GM21526 (cell line): ENCODE measurements at regions not wholly inside any gene's neighbourhood (a gene's known extent, or its start where the extent isn't known, plus 50 kb on each side); places are given as distances from the start of the nearest gene placed in this dataset.
"Not testable (repeated sequence)": the region's sequence is repeated elsewhere in the genome, so short reads cannot be mapped to it uniquely, and the experiment has no call there.

Source experiments
- ATAC-seq: cut with Tn5 transposase; IDR thresholded peaks from one replicate; pipeline ENCODE4 v1.9.1; 2021; ENCODE audit warnings: moderate library complexity; ENCODE audit not compliant: unreplicated experiment, low FRiP score

- no peak for ATAC-seq
Observed at GRCh38 chr6:50451826-50452400, 261.4 kb upstream of the TFAP2D start.

- ATAC-seq: no peak
Observed at GRCh38 chr6:50455029-50455428, 258.3 kb upstream of the TFAP2D start.

- ATAC-seq: no peak
Observed at GRCh38 chr6:50457351-50457750, 256.0 kb upstream of the TFAP2D start.

GRCh38 chr6:50461696-50462095 is 251.6 kb upstream of the TFAP2D start:
- ATAC-seq: no peak

GRCh38 chr6:50463931-50464330 is 249.4 kb upstream of the TFAP2D start:
- no peak for ATAC-seq

- ATAC-seq: no peak
Observed at GRCh38 chr6:50467931-50468330, 245.4 kb upstream of the TFAP2D start.

GRCh38 chr6:50471041-50471440 is 242.3 kb upstream of the TFAP2D start:
- ATAC-seq: no peak

- ATAC-seq: no peak
Observed at GRCh38 chr6:50510361-50510760, 203.0 kb upstream of the TFAP2D start.

- no peak for ATAC-seq
Observed at GRCh38 chr6:50520326-50521266, 192.7 kb upstream of the TFAP2D start.

- ATAC-seq: no peak
Observed at GRCh38 chr6:50524341-50524740, 189.0 kb upstream of the TFAP2D start.

GRCh38 chr6:50527985-50528384 is 185.3 kb upstream of the TFAP2D start:
- no peak for ATAC-seq

- no peak for ATAC-seq
Observed at GRCh38 chr6:50539447-50539846, 173.9 kb upstream of the TFAP2D start.

GRCh38 chr6:50541941-50542340 is 171.4 kb upstream of the TFAP2D start:
- ATAC-seq: no peak

GRCh38 chr6:50543666-50544065 is 169.7 kb upstream of the TFAP2D start:
- ATAC-seq: no peak

- ATAC-seq: no peak
Observed at GRCh38 chr6:50549026-50549425, 164.3 kb upstream of the TFAP2D start.

- ATAC-seq: no peak
Observed at GRCh38 chr6:50549475-50549874, 163.9 kb upstream of the TFAP2D start.

- ATAC-seq: no peak
Observed at GRCh38 chr6:50555982-50556381, 157.3 kb upstream of the TFAP2D start.

- no peak for ATAC-seq
Observed at GRCh38 chr6:50565004-50565403, 148.3 kb upstream of the TFAP2D start.

- not testable (repeated sequence) for ATAC-seq
Observed at GRCh38 chr6:50571230-50571629, 142.1 kb upstream of the TFAP2D start.

- no peak for ATAC-seq
Observed at GRCh38 chr6:50585441-50586330, 127.6 kb upstream of the TFAP2D start.

- ATAC-seq: no peak
Observed at GRCh38 chr6:50586331-50586675, 127.0 kb upstream of the TFAP2D start.
